ENCODE measurements at regions not wholly inside any gene's neighbourhood (a gene's known extent, or its start where the extent isn't known, plus 50 kb on each side); places are given as distances from the start of the nearest gene placed in this dataset.

GRCh38 chr2:59195851-59196250, 954.7 kb upstream of the FANCL start:
- H3K27ac ChIP-seq (ENCODE audit: low read depth, low read length), result no peak overlapping the region
- peaks cover 0 to 6% of the 10 kb centered on the region in 2 experiments; a peak in 2 of 4 replicates for H3K9me3 ChIP-seq (ENCODE audit: insufficient read depth in 2 of 2, low read depth in 1 of 2, low read length in 1 of 2)
- H3K4me1 ChIP-seq (replicated peaks in 1 of 4; ENCODE audit: control insufficient read depth in 3 of 4, insufficient read depth in 4 of 4, low read length in 3 of 4), result no peaks in the 10 kb centered on the region
- H3K18ac ChIP-seq (ENCODE audit: extremely low read depth, low read length), result no peak overlapping the region
- no peak overlapping the region for H3K9ac ChIP-seq (replicated peaks in 1 of 4; ENCODE audit: extremely low read depth in 1 of 4, low read depth in 3 of 4, low read length in 3 of 4)
- no peak overlapping the region for H2BK120ac ChIP-seq (replicated peaks; ENCODE audit: low read depth, low read length)
- 90% methylated on average over 4 of the region's 4 CpGs; no CpG with 5 or more reads in 1 of the 2 experiments for WGBS, 2 experiments (ENCODE audit: extremely low coverage in 1 of 2, insufficient coverage in 1 of 2, insufficient read length in 1 of 2, insufficient replicate concordance in 2 of 2, low coverage in 1 of 2, low lambda C conversion rate in 2 of 2, missing lambda C conversion rate in 1 of 2)
- no peak overlapping the region for H2BK15ac ChIP-seq (ENCODE audit: low read length)
- no peak overlapping the region for H2AFZ ChIP-seq (ENCODE audit: low read length)
- H3K56ac ChIP-seq (replicated peaks; ENCODE audit: insufficient read length, low read depth, low read length), result no peak overlapping the region
- H3K79me2 ChIP-seq (ENCODE audit: control insufficient read depth in 1 of 2, insufficient read depth in 2 of 2, low read length in 2 of 2), result no peaks in the 10 kb centered on the region
- no peak overlapping the region for H4K8ac ChIP-seq (ENCODE audit: extremely low read depth, insufficient read depth, low read length)
- H3K14ac ChIP-seq (ENCODE audit: insufficient read length), result no peak overlapping the region
- H4K5ac ChIP-seq (ENCODE audit: insufficient read length, low read depth, low read length), result no peak overlapping the region
- no peaks in the 10 kb centered on the region for H3K36me3 ChIP-seq (ENCODE audit: control insufficient read depth in 2 of 4, insufficient read depth in 4 of 4, low read length in 3 of 4)
- no peak overlapping the region for H3K4me3 ChIP-seq (ENCODE audit: extremely low read depth in 1 of 4, insufficient read depth in 2 of 4, low read depth in 3 of 4, low read length in 4 of 4)
- H3K4me2 ChIP-seq (ENCODE audit: insufficient read depth in 1 of 2, low read depth in 2 of 2, low read length in 2 of 2), result no peak overlapping the region
- H2BK5ac ChIP-seq (ENCODE audit: low read depth, low read length), result no peak overlapping the region
- H4K20me1 ChIP-seq (replicated peaks in 1 of 2; ENCODE audit: control insufficient read depth in 1 of 2, insufficient read depth in 2 of 2, low read length in 2 of 2), result no peaks in the 10 kb centered on the region
- H3K27me3 ChIP-seq (replicated peaks in 1 of 4; ENCODE audit: control insufficient read depth in 3 of 4, extremely low read depth in 1 of 4, insufficient read depth in 3 of 4, low read length in 3 of 4), result no peaks in the 10 kb centered on the region
- H3K4ac ChIP-seq (replicated peaks; ENCODE audit: insufficient read length, low read depth, low read length), result no peak overlapping the region
- FAIRE-seq, result no peak
- H4K91ac ChIP-seq (replicated peaks; ENCODE audit: insufficient read length, low read length), result no peak overlapping the region
- no peak for DNase-seq (ENCODE audit: low read depth in 1 of 2, low spot score in 2 of 2)
- no peaks in the 10 kb centered on the region for H3K79me1 ChIP-seq (ENCODE audit: low read depth, low read length)
- H3K23ac ChIP-seq (ENCODE audit: insufficient read length), result no peak overlapping the region
- H2BK12ac ChIP-seq (ENCODE audit: low read depth, low read length), result no peak overlapping the region
- H2AK5ac ChIP-seq (ENCODE audit: low read depth, low read length), result no peak overlapping the region
- ChIA-PET CTCF (ENCODE audit: partially characterized antibody) (interaction anchor here (0.6 to 1.5 kb wide), 3 partner anchors 32 to 80 kb away, joined by 3 to 4 read pairs (median 4); no protein-coding TSS in a partner anchor), POLR2A (ENCODE audit: partially characterized antibody) (no interaction called here)
- no peak overlapping the region for H2BK20ac ChIP-seq (ENCODE audit: low read length)
- H3K23me2 ChIP-seq (ENCODE audit: low read depth, low read length), result no peaks in the 10 kb centered on the region
- no peak for TF ChIP-seq CTCF (IDR thresholded peaks at IDR 0.05; ENCODE audit: control extremely low read depth in 1 of 3, insufficient read depth in 1 of 3, low read depth in 1 of 3, low read length in 3 of 3)
- TF ChIP-seq CHD2 (IDR thresholded peaks at IDR 0.05; ENCODE audit: low read length), result no peak
- TF ChIP-seq MAFK (IDR thresholded peaks at IDR 0.05; ENCODE audit: low read depth, low read length), result no peak
- no peak for TF ChIP-seq JUN (IDR thresholded peaks at IDR 0.05; ENCODE audit: low read depth, low read length)
- TF ChIP-seq MAX (IDR thresholded peaks at IDR 0.05), result no peak
- no peak for TF ChIP-seq CBX8 (IDR thresholded peaks at IDR 0.05; ENCODE audit: borderline replicate concordance, low read depth, low read length)
- no peak for TF ChIP-seq BACH1 (IDR thresholded peaks at IDR 0.05; ENCODE audit: low read length)
